ENCODE measurements at regions not wholly inside any gene's neighbourhood (a gene's known extent, or its start where the extent isn't known, plus 50 kb on each side); places are given as distances from the start of the nearest gene placed in this dataset.

- TF ChIP-seq EP300 (IDR thresholded peaks at IDR 0.05) = no peak
- no peak for TF ChIP-seq POLR2A (IDR thresholded peaks at IDR 0.05)
These were observed 61.1 kb upstream of the KLHL13 start for GRCh38 chrX:118177708-118178107.

Measured in ovary (tissue), 1 donor.